Femur (tissue), 1 donor: ENCODE measurements at regions not wholly inside any gene's neighbourhood (a gene's known extent, or its start where the extent isn't known, plus 50 kb on each side); places are given as distances from the start of the nearest gene placed in this dataset.

Experiments
- DNase-seq: peaks from one replicate; pipeline ENCODE4 v3.0.0-alpha.2; 2017

- DNase-seq = no peak
These were observed 51.6 kb upstream of the DYNLRB2 start for GRCh38 chr16:80489173-80489572.

- no peak for DNase-seq
These were observed 52.6 kb upstream of the DYNLRB2 start for GRCh38 chr16:80488167-80488566.

GRCh38 chr16:80480664-80481063 lies 60.1 kb upstream of the DYNLRB2 start:
- DNase-seq = no peak

- DNase-seq = no peak
These were observed 63.0 kb upstream of the DYNLRB2 start for GRCh38 chr16:80477838-80478237.

GRCh38 chr16:80468029-80468428 lies 72.8 kb upstream of the DYNLRB2 start:
- no peak for DNase-seq

- DNase-seq = peak; percentile 83
These were observed 74.5 kb upstream of the DYNLRB2 start for GRCh38 chr16:80466024-80466987.

- DNase-seq = no peak
These were observed 76.9 kb upstream of the DYNLRB2 start for GRCh38 chr16:80463751-80464495.

- DNase-seq = no peak
These were observed 77.5 kb upstream of the DYNLRB2 start for GRCh38 chr16:80463326-80463725.

GRCh38 chr16:80462917-80463316 lies 77.9 kb upstream of the DYNLRB2 start:
- DNase-seq = no peak

GRCh38 chr16:80460988-80461387 lies 79.8 kb upstream of the DYNLRB2 start:
- DNase-seq = no peak

GRCh38 chr16:80459966-80460365 lies 80.8 kb upstream of the DYNLRB2 start:
- no peak for DNase-seq

GRCh38 chr16:80459331-80459777 lies 81.4 kb upstream of the DYNLRB2 start:
- DNase-seq = peak; percentile 84

GRCh38 chr16:80457871-80458270 lies 82.9 kb upstream of the DYNLRB2 start:
- DNase-seq = no peak

- no peak for DNase-seq
These were observed 86.0 kb upstream of the DYNLRB2 start for GRCh38 chr16:80454802-80455201.

GRCh38 chr16:80449392-80449791 lies 91.4 kb upstream of the DYNLRB2 start:
- no peak for DNase-seq

GRCh38 chr16:80447241-80447640 lies 93.6 kb upstream of the DYNLRB2 start:
- DNase-seq = no peak

- no peak for DNase-seq
These were observed 98.0 kb upstream of the DYNLRB2 start for GRCh38 chr16:80442779-80443178.

GRCh38 chr16:80441935-80442334 lies 98.9 kb upstream of the DYNLRB2 start:
- DNase-seq = no peak

- no peak for DNase-seq
These were observed 100.1 kb upstream of the DYNLRB2 start for GRCh38 chr16:80440667-80441066.

- no peak for DNase-seq
These were observed 103.1 kb upstream of the DYNLRB2 start for GRCh38 chr16:80437707-80438106.

GRCh38 chr16:80436510-80436909 lies 104.3 kb upstream of the DYNLRB2 start:
- DNase-seq = no peak

GRCh38 chr16:80433623-80434022 lies 107.2 kb upstream of the DYNLRB2 start:
- no peak for DNase-seq

GRCh38 chr16:80427795-80428194 lies 113.0 kb upstream of the DYNLRB2 start:
- no peak for DNase-seq
